Fibroblast of the aortic adventitia (primary cell): ENCODE measurements at regions not wholly inside any gene's neighbourhood (a gene's known extent, or its start where the extent isn't known, plus 50 kb on each side); places are given as distances from the start of the nearest gene placed in this dataset. TPM values are rescaled to one million over a fixed set of nuclear protein-coding genes. Genes with fewer than 3 reads are reported as not detected.

ENCODE experiments used
- DNase-seq: peaks from one replicate; pipeline ENCODE4 v3.0.0-alpha.2; 2010; ENCODE audit warnings: low read depth
- H3K4me3 ChIP-seq: 2 replicates; pipeline ENCODE4 v1.5.1; 2011; ENCODE audit warnings: low read depth, mild to moderate bottlenecking, control low read depth, low read length, moderate library complexity
- small RNA-seq: library from RNA; depleted of rRNA; stranded (forward); fragments of <200 nt; gene quantifications from one replicate; pipeline ENCODE3, GENCODE V24; 2012
- TF ChIP-seq, protein P1 (sequence below): IDR thresholded peaks from 2 replicates; pipeline ENCODE4 v1.5.1; 2011; ENCODE audit warnings: mild to moderate bottlenecking, low read length, control low read depth, inconsistent platforms; ENCODE audit not compliant: insufficient read depth

DNA sequence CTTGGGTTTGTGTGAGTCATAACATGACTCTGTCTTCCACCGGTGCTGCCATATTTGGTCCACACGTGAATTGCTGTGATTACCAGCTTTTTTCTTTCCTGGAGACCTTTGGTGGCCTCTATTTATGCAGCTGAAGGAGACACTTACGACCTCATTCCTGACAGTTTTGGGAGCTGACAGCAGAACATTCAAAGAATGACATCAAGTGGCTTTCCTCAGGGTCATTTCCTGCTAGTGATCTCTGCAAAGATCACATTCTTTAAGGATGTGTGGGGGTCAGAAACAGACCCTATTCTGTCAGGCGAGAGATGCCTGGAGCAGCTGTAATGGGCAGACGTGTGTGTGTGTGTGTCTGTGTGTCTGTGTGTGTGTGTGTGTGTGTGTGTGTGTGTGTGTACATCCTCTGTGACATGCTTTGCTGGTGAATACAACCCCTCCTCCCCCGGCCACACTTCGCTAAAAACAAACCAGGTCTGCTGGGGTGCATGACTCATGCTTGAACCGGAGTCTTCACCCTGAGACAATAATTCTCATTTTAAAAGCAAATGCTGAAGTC lies 115.6 kb downstream of the TMEM170B start:
- H3K4me3 ChIP-seq = no peak overlapping the region
- TF ChIP-seq, protein P1, sequence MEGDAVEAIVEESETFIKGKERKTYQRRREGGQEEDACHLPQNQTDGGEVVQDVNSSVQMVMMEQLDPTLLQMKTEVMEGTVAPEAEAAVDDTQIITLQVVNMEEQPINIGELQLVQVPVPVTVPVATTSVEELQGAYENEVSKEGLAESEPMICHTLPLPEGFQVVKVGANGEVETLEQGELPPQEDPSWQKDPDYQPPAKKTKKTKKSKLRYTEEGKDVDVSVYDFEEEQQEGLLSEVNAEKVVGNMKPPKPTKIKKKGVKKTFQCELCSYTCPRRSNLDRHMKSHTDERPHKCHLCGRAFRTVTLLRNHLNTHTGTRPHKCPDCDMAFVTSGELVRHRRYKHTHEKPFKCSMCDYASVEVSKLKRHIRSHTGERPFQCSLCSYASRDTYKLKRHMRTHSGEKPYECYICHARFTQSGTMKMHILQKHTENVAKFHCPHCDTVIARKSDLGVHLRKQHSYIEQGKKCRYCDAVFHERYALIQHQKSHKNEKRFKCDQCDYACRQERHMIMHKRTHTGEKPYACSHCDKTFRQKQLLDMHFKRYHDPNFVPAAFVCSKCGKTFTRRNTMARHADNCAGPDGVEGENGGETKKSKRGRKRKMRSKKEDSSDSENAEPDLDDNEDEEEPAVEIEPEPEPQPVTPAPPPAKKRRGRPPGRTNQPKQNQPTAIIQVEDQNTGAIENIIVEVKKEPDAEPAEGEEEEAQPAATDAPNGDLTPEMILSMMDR = no peak
- peak; percentile 80 for DNase-seq

DNA sequence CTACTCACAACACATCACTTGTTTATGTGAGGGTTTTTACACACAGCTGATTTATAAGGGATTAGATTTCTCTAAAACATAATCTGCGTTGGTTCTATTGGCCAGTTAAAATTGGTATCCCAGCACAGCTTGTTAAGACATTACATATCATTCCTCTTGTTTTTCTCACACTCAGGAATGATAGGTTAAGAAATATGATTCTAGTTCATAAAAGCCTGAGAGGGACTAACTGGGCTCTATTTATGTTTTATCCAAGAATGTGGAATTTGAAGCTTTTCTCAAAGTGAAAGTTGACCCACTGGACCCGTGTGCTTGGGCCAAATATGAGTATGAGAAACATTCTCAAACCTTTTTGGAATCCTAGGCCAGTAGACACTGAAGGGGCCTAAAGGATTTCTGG lies 117.3 kb downstream of the TMEM170B start:
- DNase-seq = peak; percentile 70
- H3K4me3 ChIP-seq = no peak overlapping the region
- TF ChIP-seq, protein P1 = no peak

GRCh38 chr6:11656491-11656890 lies 118.9 kb downstream of the TMEM170B start:
- H3K4me3 ChIP-seq = no peak overlapping the region
- no peak for DNase-seq
- TF ChIP-seq, protein P1 = no peak

- TF ChIP-seq, protein P1 = no peak
- no peak for DNase-seq
- no peak overlapping the region for H3K4me3 ChIP-seq
Measured at GRCh38 chr6:11659757-11660156, 118.8 kb downstream of the ADTRP start.

- TF ChIP-seq, protein P1 = no peak
- DNase-seq = no peak
- no peak overlapping the region for H3K4me3 ChIP-seq
Measured at GRCh38 chr6:11662323-11662722, 116.3 kb downstream of the ADTRP start.

- H3K4me3 ChIP-seq = no peak overlapping the region
- TF ChIP-seq, protein P1 = no peak
- DNase-seq = no peak
Measured at GRCh38 chr6:11663519-11663918, 115.1 kb downstream of the ADTRP start.

Small RNA genes in the stretch of these regions (small RNA-seq; reads per million reads assigned to genes)
- not detected for gene RF00017
